GM23248 (cell line): ENCODE measurements at regions not wholly inside any gene's neighbourhood (a gene's known extent, or its start where the extent isn't known, plus 50 kb on each side); places are given as distances from the start of the nearest gene placed in this dataset.

ENCODE experiments used
- DNase-seq: peaks from one replicate; pipeline ENCODE4 v3.0.0-alpha.2; 2015
- H2AFZ ChIP-seq: fragments of 200-600 bp; sonication (generic); 2 replicates; pipeline ENCODE4 v1.6.1; 2016; ENCODE audit warnings: antibody characterized with exemption
- H3F3A ChIP-seq: fragments of 200-600 bp; sonication (generic); 2 replicates; pipeline ENCODE4 v1.6.1; 2016; ENCODE audit warnings: mild to moderate bottlenecking, antibody characterized with exemption, mixed run types; ENCODE audit not compliant: insufficient read depth
- H3K27ac ChIP-seq: fragments of 200-600 bp; sonication (generic); 2 replicates; pipeline ENCODE4 v1.5.1; 2016; ENCODE audit warnings: mild to moderate bottlenecking
- H3K27me3 ChIP-seq: fragments of 200-600 bp; sonication (generic); replicated peaks from 2 replicates; pipeline ENCODE4 v1.6.1; 2016; ENCODE audit warnings: mild to moderate bottlenecking; ENCODE audit not compliant: insufficient read depth
- H3K36me3 ChIP-seq: fragments of 200-600 bp; sonication (generic); 2 replicates; pipeline ENCODE4 v1.6.1; 2016; ENCODE audit warnings: low read depth, mild to moderate bottlenecking
- H3K4me1 ChIP-seq: fragments of 200-600 bp; sonication (generic); 2 replicates; pipeline ENCODE4 v1.6.1; 2016; ENCODE audit warnings: mild to moderate bottlenecking; ENCODE audit not compliant: insufficient read depth
- H3K4me2 ChIP-seq: fragments of 200-600 bp; sonication (generic); one replicate; pipeline ENCODE4 v1.6.1; 2016; ENCODE audit warnings: mild to moderate bottlenecking; ENCODE audit not compliant: unreplicated experiment
- H3K4me3 ChIP-seq: fragments of 200-600 bp; sonication (generic); 2 replicates; pipeline ENCODE4 v1.5.1; 2016; ENCODE audit warnings: mild to moderate bottlenecking
- H3K79me2 ChIP-seq: fragments of 200-600 bp; sonication (generic); 2 replicates; pipeline ENCODE4 v1.6.1; 2016; ENCODE audit warnings: mild to moderate bottlenecking; ENCODE audit not compliant: insufficient read depth
- H3K9ac ChIP-seq: fragments of 200-600 bp; sonication (generic); 2 replicates; pipeline ENCODE4 v1.6.1; 2016; ENCODE audit warnings: mild to moderate bottlenecking
- H3K9me2 ChIP-seq: fragments of 200-600 bp; sonication (generic); 2 replicates; pipeline ENCODE4 v1.6.1; 2016; ENCODE audit warnings: mixed run types, mild to moderate bottlenecking, moderate library complexity; ENCODE audit not compliant: insufficient read depth
- H3K9me3 ChIP-seq: fragments of 200-600 bp; sonication (generic); one replicate; pipeline ENCODE4 v1.6.1; 2017; ENCODE audit warnings: low read depth
- H4K20me1 ChIP-seq: fragments of 200-600 bp; sonication (generic); 2 replicates; pipeline ENCODE4 v1.6.0; 2016; ENCODE audit not compliant: insufficient read depth
- EZH2 ChIP-seq: fragments of 200-600 bp; sonication (generic); IDR thresholded peaks from 2 replicates; pipeline ENCODE4 v1.6.1; 2018; ENCODE audit warnings: antibody characterized with exemption, mild to moderate bottlenecking; ENCODE audit not compliant: insufficient read depth, poor library complexity, severe bottlenecking
- EZH2phosphoT487 ChIP-seq: fragments of 200-600 bp; sonication (generic); IDR thresholded peaks from 2 replicates; pipeline ENCODE4 v1.6.1; 2018; ENCODE audit warnings: antibody characterized with exemption, moderate library complexity, mild to moderate bottlenecking, low read depth; ENCODE audit not compliant: insufficient read depth
- WGBS, 2 experiments: methylation state at CpG; one replicate each; pipeline ENCODE4 v1.1.6; 2015 to 2017; ENCODE audit warnings: low lambda C conversion rate in 2 of 2, low coverage in 1 of 2; ENCODE audit errors: missing lambda C conversion rate in 2 of 2; 5-methylcytosine and 5-hydroxymethylcytosine counted together
- in situ Hi-C: fragments of 300-500 bp; cut with MboI; formaldehyde crosslinking; loops from 2 replicates; pipeline ENCODE4 v1.15.0; 2020

DNA sequence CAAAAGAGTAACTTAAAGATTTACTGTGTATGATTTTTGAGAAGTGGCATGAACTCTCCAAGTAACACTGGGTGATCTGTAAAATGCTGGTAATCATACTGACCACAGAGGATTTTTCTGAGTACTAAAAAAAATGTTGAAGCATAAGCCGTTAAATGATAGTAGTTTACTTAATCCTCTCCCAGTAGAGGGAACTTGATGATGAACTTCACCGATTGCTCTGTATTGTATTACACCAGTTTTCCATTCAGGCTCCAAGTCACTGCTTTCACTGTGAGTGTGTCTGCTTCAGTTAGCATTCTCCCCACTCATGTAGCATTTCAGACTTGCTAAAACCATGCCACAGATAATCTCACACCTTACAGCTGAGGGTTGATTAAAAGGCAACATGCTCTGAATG is 294.1 kb downstream of the GBA3 start:
- 45 to 64% methylated on average over 2 of the region's 2 CpGs for WGBS, 2 experiments
- Histone ChIP-seq H3K9ac (no peak overlapping the region), H3K4me3 (no peak overlapping the region), H3K27ac (no peak overlapping the region), H3K79me2 (no peaks in the 10 kb centered on the region), H3K9me3 (no peaks in the 10 kb centered on the region), H3K4me1 (peaks cover 4% of the 10 kb centered on the region; the same call in 1 of the 2 replicates), H2AFZ (no peak overlapping the region), H3K4me2 (no peak overlapping the region), H4K20me1 (no peaks in the 10 kb centered on the region), H3K27me3 (no peaks in the 10 kb centered on the region), H3F3A (peaks cover 8% of the 10 kb centered on the region), H3K9me2 (no peaks in the 10 kb centered on the region), H3K36me3 (no peaks in the 10 kb centered on the region)
- TF ChIP-seq EZH2, result no peak
- TF ChIP-seq EZH2phosphoT487, result no peak
- DNase-seq, result no peak
- in situ Hi-C loops, result no loop called here

DNA sequence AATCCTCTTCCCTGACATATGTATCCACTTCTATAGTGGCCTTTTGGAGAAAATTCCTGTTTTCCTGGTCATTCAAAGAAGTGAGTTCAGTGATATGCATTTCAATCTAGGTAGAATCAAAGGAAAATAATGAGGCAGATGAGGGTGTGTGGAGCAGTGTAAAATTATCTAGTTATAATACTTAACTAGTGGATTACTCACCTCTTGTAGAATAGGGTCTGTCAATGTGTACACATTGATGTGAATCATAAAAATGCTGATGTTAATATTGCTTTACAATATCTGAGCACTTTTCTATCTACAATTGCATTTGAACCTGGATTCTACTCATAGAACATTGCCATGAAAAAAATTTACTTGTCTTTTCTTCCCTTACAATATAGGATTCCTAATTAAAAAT is 293.5 kb downstream of the GBA3 start:
- no peak overlapping the region for H3K27ac ChIP-seq
- H3K9ac ChIP-seq, result no peak overlapping the region
- H3K79me2 ChIP-seq, result no peaks in the 10 kb centered on the region
- no peaks in the 10 kb centered on the region for H3K9me3 ChIP-seq
- no peaks in the 10 kb centered on the region for H3K36me3 ChIP-seq
- H3F3A ChIP-seq, result peaks cover 8% of the 10 kb centered on the region
- no peaks in the 10 kb centered on the region for H4K20me1 ChIP-seq
- no peak overlapping the region for H3K4me2 ChIP-seq
- TF ChIP-seq EZH2phosphoT487, result no peak
- TF ChIP-seq EZH2, result no peak
- in situ Hi-C loops, result no loop called here
- no peak overlapping the region for H2AFZ ChIP-seq
- peaks cover 4% of the 10 kb centered on the region; the same call in 1 of the 2 replicates for H3K4me1 ChIP-seq
- H3K9me2 ChIP-seq, result no peaks in the 10 kb centered on the region
- no peaks in the 10 kb centered on the region for H3K27me3 ChIP-seq
- no peak for DNase-seq
- no peak overlapping the region for H3K4me3 ChIP-seq

DNA sequence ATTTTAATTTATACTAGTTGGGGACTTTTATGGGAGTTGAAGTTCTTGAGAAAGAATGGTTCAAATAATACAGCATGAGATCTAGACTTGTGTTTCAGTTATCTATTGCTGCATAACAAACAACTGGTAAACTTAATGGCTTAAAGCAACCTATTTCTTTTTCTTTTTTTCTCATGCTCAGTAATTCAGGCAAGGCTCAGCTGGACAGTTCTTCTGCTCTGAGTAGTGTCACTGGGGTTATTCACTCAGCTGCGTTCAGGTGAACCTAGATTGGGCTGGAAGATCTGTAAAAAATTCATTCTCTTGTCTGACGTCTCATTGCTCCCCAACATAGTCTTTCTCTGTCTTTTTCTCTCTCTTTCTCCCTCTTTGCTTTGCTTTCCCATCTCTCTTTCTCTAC is 291.7 kb downstream of the GBA3 start:
- H3K4me1 ChIP-seq, result peaks cover 4% of the 10 kb centered on the region; the same call in 1 of the 2 replicates
- H3F3A ChIP-seq, result peaks cover 8% of the 10 kb centered on the region
- TF ChIP-seq EZH2 (no peak), EZH2phosphoT487 (no peak)
- H3K79me2 ChIP-seq, result no peaks in the 10 kb centered on the region
- no peak overlapping the region for H3K27ac ChIP-seq
- H3K36me3 ChIP-seq, result no peaks in the 10 kb centered on the region
- no peaks in the 10 kb centered on the region for H4K20me1 ChIP-seq
- no peaks in the 10 kb centered on the region for H3K27me3 ChIP-seq
- H3K4me3 ChIP-seq, result no peak overlapping the region
- H3K9me2 ChIP-seq, result no peaks in the 10 kb centered on the region
- 33 to 57% methylated on average over 2 of the region's 2 CpGs for WGBS, 2 experiments
- no peak overlapping the region for H3K9ac ChIP-seq
- in situ Hi-C loops, result no loop called here
- no peak for DNase-seq
- no peak overlapping the region for H2AFZ ChIP-seq
- H3K4me2 ChIP-seq, result no peak overlapping the region
- no peaks in the 10 kb centered on the region for H3K9me3 ChIP-seq

DNA sequence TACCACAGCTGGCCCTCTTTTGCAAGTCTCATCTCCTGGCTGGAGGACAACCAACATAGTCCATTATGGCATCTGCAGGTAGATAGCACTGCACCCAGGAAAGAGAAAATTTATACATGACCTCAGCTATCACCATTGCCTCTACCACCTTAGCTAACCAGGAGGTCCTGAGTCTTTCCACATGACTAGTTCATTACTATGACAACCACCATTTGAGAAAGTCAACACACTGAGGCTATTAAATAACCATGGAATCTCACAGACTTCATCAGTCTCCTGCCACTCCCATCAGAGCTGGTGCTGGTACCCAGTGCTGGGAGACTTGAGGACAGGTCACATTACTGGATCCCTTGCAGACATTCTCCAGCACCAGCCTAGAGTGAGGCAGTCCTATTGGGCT is 285.9 kb downstream of the GBA3 start:
- Histone ChIP-seq H4K20me1 (no peaks in the 10 kb centered on the region), H2AFZ (no peak overlapping the region), H3K27me3 (no peaks in the 10 kb centered on the region), H3K36me3 (no peaks in the 10 kb centered on the region), H3K9me3 (no peaks in the 10 kb centered on the region), H3K4me3 (no peak overlapping the region), H3K79me2 (no peaks in the 10 kb centered on the region), H3F3A (no peaks in the 10 kb centered on the region), H3K4me2 (no peak overlapping the region), H3K9ac (no peak overlapping the region), H3K4me1 (no peaks in the 10 kb centered on the region), H3K27ac (no peak overlapping the region), H3K9me2 (no peaks in the 10 kb centered on the region)
- in situ Hi-C loops, result no loop called here
- TF ChIP-seq EZH2, result no peak
- TF ChIP-seq EZH2phosphoT487, result no peak
- DNase-seq, result no peak

DNA sequence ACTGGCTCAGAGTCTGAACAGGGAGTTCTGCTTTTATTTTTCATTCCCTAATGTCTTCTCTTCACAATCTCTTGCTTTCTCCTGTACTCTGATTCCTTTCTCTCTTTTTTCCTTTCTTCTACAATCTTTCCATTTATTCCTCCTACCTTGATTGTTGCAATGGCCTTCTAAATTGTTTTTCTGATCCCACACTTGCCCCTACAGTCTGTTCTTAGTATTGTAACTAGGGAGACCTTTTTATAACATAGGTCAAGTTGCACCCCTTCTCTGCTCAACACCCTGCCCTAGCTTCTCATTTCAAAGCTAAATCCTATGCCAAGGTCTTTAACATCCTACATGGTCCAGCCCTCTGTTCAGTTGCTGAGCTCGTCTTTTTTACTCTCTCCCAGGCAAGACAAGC is 277.9 kb downstream of the GBA3 start:
- no peak for DNase-seq
- no peak overlapping the region for H3K4me2 ChIP-seq
- no peaks in the 10 kb centered on the region for H3K9me2 ChIP-seq
- WGBS, 2 experiments, result 7 to 33% methylated on average over 1 of the region's 1 CpG
- no peak overlapping the region for H3K4me3 ChIP-seq
- in situ Hi-C loops, result no loop called here
- H3K36me3 ChIP-seq, result no peaks in the 10 kb centered on the region
- H3K27me3 ChIP-seq, result no peaks in the 10 kb centered on the region
- no peak overlapping the region for H3K27ac ChIP-seq
- H4K20me1 ChIP-seq, result no peaks in the 10 kb centered on the region
- peaks cover 8% of the 10 kb centered on the region for H3K9me3 ChIP-seq
- H3K4me1 ChIP-seq, result peaks cover 8% of the 10 kb centered on the region
- TF ChIP-seq EZH2, result no peak
- TF ChIP-seq EZH2phosphoT487, result no peak
- no peak overlapping the region for H3K9ac ChIP-seq
- H3F3A ChIP-seq, result no peaks in the 10 kb centered on the region
- no peak overlapping the region for H2AFZ ChIP-seq
- H3K79me2 ChIP-seq, result no peaks in the 10 kb centered on the region
